Fibroblast of pulmonary artery (primary cell): ENCODE measurements at regions not wholly inside any gene's neighbourhood (a gene's known extent, or its start where the extent isn't known, plus 50 kb on each side); places are given as distances from the start of the nearest gene placed in this dataset.

Source experiments
- DNase-seq: peaks from one replicate; pipeline ENCODE4 v3.0.0-alpha.2; 2010; ENCODE audit warnings: low read depth
- H3K4me3 ChIP-seq: replicated peaks from 2 replicates; pipeline ENCODE4 v1.5.1; 2011; ENCODE audit warnings: low read depth, mild to moderate bottlenecking, control low read depth, low read length, moderate library complexity
- CTCF ChIP-seq: IDR thresholded peaks from 2 replicates; pipeline ENCODE4 v1.5.1; 2011; ENCODE audit warnings: mild to moderate bottlenecking, control low read depth, low read length, inconsistent platforms; ENCODE audit errors: missing control alignments

- TF ChIP-seq CTCF, result no peak
- H3K4me3 ChIP-seq, result no peak overlapping the region
- no peak for DNase-seq
These were observed 134.7 kb downstream of the PMP22 start for GRCh38 chr17:15130426-15130825.

DNA sequence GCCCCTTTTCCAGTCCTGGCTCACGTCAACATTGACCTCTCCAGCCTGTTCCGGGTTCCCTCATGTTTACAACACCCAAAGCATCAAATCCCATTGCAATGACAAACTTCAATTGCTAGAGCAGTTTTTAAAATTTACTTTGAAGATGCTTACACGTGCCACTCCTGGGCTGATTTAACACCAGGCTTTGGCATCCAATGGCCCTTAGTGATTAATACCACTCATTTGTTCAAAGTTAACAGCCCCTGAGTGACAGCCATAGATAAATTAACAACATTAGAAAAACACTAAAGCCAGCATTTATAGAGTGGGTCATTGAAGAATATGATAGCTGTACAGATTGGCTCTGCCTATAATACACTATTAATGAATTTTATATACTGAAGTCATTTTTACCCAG lies 135.1 kb downstream of the PMP22 start:
- DNase-seq, result no peak
- no peak overlapping the region for H3K4me3 ChIP-seq
- no peak for TF ChIP-seq CTCF

GRCh38 chr17:15124746-15125145 lies 140.4 kb downstream of the PMP22 start:
- no peak for TF ChIP-seq CTCF
- DNase-seq, result no peak
- no peak overlapping the region for H3K4me3 ChIP-seq

GRCh38 chr17:15124264-15124595 lies 140.9 kb downstream of the PMP22 start:
- TF ChIP-seq CTCF, result no peak
- no peak for DNase-seq
- H3K4me3 ChIP-seq, result no peak overlapping the region

- no peak for TF ChIP-seq CTCF
- DNase-seq, result no peak
- no peak overlapping the region for H3K4me3 ChIP-seq
These were observed 141.4 kb downstream of the PMP22 start for GRCh38 chr17:15123593-15124263.

DNA sequence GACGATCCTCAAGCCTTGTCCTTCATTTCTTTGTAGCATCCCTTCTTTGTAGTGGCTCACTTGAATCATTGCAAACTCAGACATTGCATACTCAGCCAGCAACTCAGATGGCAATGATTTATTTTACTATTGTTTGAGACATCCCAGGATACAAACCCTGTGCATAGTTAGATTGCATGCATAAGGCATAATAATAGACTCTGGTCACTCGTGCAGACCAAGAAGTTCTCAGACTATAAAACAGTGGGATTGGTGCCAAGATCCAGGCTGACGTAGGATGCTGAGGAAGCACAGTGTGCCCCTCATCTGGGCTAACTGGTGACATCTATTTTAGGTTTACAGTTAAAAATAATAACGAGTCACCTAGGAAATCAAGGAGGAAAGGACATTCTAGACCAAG lies 142.3 kb downstream of the PMP22 start:
- no peak overlapping the region for H3K4me3 ChIP-seq
- no peak for DNase-seq
- no peak for TF ChIP-seq CTCF

DNA sequence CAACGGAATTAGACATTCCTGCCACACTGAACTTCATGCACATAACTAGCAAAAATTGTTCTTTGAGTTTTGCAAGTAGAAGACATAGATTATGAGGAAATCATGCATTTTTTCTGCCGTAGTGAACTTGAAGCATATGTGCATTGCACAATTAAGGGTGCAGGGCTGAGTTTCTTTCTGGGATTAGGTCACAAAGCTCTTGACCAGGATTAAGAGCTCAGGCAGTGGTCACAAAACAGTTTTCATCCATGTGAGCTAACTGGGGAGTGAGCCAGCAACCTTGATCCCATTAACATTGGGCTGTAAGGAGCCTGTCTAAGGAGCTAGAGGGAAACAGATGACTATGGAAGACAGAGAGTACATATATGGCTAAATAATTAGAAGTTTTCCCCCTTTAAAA lies 143.7 kb downstream of the PMP22 start:
- H3K4me3 ChIP-seq, result no peak overlapping the region
- no peak for TF ChIP-seq CTCF
- no peak for DNase-seq
